Choroid plexus epithelial cell (primary cell): ENCODE measurements at regions not wholly inside any gene's neighbourhood (a gene's known extent, or its start where the extent isn't known, plus 50 kb on each side); places are given as distances from the start of the nearest gene placed in this dataset.

ENCODE experiments used
- DNase-seq: peaks from one replicate; pipeline ENCODE4 v3.0.0-alpha.2; 2010; ENCODE audit warnings: low read depth
- H3K4me3 ChIP-seq: 2 replicates; pipeline ENCODE4 v1.5.1; 2011; ENCODE audit warnings: low read depth, mild to moderate bottlenecking, control low read depth, low read length, moderate library complexity
- CTCF ChIP-seq: conservative IDR thresholded peaks from 2 replicates; pipeline ENCODE4 v1.5.1; 2011; ENCODE audit warnings: low read depth, mild to moderate bottlenecking, control low read depth, inconsistent platforms, low read length, moderate library complexity

DNA sequence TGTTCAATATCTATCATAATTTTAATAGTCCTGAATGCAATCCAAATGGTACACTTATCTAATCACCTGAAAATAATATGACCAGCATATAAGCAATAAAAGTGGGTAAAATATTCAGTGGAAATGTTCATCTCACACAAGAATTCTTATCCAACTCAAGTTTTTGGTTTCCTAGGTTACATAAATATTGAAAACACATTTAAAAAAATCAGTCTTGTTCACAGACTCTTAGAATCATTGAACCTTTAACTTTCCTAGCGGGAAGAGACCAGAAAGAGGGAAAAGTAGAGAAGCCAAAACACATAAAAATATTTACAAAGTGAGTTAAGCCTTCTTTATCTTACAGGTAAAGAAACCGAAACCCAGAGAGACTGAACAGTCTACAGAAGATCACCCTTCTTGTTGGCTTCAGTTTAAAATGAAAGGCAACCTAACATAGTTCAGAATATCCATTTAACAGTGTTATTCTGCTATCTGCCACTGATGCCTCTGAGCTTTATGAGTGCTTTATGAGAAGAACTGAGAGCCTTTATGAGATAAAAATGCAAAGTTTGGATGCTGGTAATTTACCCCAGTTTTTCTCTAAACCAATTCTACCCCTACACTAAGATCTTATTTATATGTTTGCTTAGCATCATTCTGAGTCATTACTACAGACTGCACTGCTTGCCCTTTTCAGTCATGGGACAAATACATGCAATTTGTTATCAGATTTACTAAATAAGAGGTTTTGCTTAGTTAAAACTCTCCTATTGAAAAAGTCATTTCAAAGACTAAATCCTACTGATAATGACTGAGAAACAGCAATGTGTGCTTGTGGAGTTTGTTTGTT is 453.3 kb upstream of the INTU start:
- no peak overlapping the region for H3K4me3 ChIP-seq
- DNase-seq, result no peak
- TF ChIP-seq CTCF, result no peak

GRCh38 chr4:127181001-127181400 is 451.8 kb upstream of the INTU start:
- no peak overlapping the region for H3K4me3 ChIP-seq
- DNase-seq, result no peak

GRCh38 chr4:127182687-127183086 is 450.1 kb upstream of the INTU start:
- DNase-seq, result peak; percentile 26
- H3K4me3 ChIP-seq, result no peak overlapping the region
- no peak for TF ChIP-seq CTCF

More at GRCh38 chr4:127181001-127181400, 451.8 kb upstream of the INTU start:
- no peak for TF ChIP-seq CTCF

DNA sequence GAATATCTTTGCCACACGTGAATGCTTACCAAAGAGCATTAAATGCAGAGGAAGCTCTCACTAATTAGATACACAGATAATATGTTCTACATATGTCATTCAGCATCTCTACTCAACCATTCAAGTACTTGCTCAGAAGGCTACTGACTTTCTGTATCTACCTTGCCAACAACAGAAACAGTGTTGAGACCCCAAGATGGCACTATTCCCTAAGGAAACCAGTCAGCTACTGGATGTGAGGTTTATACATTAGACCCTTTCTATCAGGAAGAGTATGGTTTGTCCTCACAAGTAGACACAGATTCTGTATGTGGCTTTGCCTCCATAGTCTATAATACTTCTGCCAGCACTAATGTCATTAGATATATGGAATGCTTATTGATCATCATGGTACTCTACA is 443.9 kb upstream of the INTU start:
- peak; percentile 24 for TF ChIP-seq CTCF
- no peak overlapping the region for H3K4me3 ChIP-seq
- peak; percentile 45 for DNase-seq

DNA sequence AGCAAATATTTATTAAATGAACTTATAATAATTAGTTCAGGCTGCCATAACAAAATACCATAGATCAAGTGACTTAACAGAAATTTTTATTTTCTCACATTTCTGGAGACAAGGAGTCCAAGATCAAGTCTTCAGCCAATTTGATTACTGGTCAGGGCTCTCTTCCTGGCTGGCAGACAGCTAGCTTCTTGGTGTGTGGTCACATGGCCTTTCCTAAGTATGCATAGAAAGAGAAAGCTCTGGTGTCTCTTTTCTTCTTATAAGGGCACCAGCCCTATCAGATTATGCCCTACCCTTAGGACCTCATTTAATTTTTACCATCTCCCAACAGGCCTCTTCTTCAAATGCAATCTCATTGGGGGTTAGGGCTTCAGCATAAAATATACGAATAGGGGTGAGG is 438.5 kb upstream of the INTU start:
- no peak overlapping the region for H3K4me3 ChIP-seq
- no peak for DNase-seq
- no peak for TF ChIP-seq CTCF

DNA sequence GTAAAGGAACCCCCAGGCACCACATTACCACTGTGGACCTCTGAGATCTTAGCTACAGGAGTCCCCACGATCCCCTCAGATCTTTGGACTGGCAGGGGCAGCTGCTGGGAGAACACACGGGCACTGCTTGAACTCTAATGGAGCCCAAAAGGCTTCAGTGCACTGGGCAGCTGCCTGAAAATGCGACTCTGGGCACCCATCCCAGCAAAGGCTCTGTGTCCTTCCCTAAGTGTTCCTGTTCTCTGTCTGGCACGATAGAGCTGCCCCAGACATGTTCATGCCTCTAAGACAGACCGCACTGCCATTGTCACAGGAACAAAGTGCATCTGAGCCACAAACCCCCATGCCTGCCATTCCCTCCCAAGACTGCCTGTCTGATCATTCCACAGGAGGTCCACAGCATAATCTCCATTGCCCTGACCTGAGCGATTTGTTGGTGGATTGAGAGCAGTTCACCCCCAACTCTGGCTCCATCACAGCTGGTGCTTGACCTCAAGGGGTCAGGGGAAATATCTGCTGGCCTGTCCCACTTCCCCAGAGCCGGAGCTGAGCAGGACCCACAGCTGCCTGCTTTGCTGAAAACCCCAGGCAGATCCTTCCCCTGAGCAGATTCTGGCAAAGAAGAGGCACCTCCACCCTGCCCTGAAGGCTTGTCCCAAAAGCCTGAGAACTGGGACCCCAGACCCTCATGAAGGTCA is 436.0 kb upstream of the INTU start:
- no peak for TF ChIP-seq CTCF
- H3K4me3 ChIP-seq, result no peak overlapping the region
- no peak for DNase-seq
